ENCODE measurements at regions not wholly inside any gene's neighbourhood (a gene's known extent, or its start where the extent isn't known, plus 50 kb on each side); places are given as distances from the start of the nearest gene placed in this dataset.

DNA sequence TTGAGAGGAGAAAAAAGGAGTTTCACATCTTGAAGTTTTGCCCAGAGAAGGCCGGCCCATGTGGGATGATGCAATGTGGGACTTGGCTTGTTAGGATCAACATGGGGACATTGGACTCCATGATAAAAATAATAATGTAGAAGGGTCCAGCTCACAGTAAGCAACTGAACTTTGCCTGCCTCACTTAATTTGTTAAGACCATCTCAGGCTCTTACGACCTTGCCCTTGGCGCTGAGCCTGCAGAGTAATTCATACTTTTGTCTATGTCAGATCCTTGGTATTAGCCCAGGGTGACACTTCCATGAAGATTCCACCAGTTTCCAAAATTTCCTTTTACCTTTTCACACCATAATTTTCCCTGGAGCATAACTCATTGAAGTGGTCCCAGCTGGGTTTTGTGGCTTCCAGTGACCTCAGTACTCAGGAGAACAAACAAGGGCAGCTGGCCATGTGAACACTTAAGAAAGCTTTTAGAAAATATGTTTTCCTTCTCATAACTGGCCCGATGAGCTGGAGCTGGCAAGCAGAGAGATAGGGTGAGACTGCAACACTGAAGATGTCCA lies 315.4 kb upstream of the RASGRP1 start:
- ChIA-PET CTCF (no interaction called here), POLR2A (no interaction called here)
- TF ChIP-seq CEBPB (IDR thresholded peaks at IDR 0.05): 0 out of 4 replicates have a peak, but pooled peaks of 1 of the 2 experiments have one; percentile 15
- no peak for TF ChIP-seq BHLHE40 (IDR thresholded peaks at IDR 0.05; ENCODE audit: low read depth, low read length)
- TF ChIP-seq NR3C1 (IDR thresholded peaks at IDR 0.05): no peak
- 73% methylated on average over 4 of the region's 4 CpGs for WGBS (ENCODE audit: missing lambda C conversion rate)
- no peaks in the 10 kb centered on the region for H3K9me3 ChIP-seq
- no peak overlapping the region for H3K4me3 ChIP-seq
- FAIRE-seq (no peak), ATAC-seq (no peak), DNase-seq (ENCODE audit: low read depth in 1 of 2, low spot score in 1 of 2) (no peak)
- no peak overlapping the region for H3K4me2 ChIP-seq
- peaks cover 51% of the 10 kb centered on the region for H3K4me1 ChIP-seq
- H3K27ac ChIP-seq: peak overlapping the region; percentile 25 to 69; a peak in 4 of 6 replicates

DNA sequence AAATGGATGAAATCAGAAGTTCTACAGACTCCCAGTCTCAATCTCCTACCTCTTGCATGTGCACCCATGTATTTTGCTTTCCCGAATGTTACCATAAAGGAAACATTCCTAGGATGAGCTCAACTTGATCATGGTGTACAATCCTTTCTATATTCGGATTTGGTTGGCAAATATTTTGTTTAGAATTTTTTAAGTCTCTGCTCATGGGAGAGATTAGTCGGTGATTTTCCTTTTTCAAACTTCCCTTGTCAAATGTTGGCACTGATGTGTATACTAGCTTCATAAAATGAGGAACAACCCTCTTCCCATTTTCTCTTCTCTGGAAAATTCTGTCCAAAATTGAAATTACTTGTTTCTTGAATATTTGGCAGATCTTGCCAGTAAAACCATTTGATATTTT lies 317.6 kb upstream of the RASGRP1 start:
- DNase-seq (ENCODE audit: low read depth in 1 of 2, low spot score in 1 of 2): no peak
- Histone ChIP-seq H3K27ac (peak overlapping the region in 1 of 2 experiments; percentile 49; a peak in 1 of 6 replicates), H3K4me1 (peaks cover 58% of the 10 kb centered on the region), H3K4me3 (no peak overlapping the region), H3K9me3 (no peaks in the 10 kb centered on the region), H3K4me2 (no peak overlapping the region)
- POLR2A ChIA-PET: no interaction called here
- WGBS (ENCODE audit: missing lambda C conversion rate): 74% methylated on average over 3 of the region's 3 CpGs
- TF ChIP-seq TP53 (CRISPR knock-in tag; IDR thresholded peaks at IDR 0.05) (no peak), MAZ (IDR thresholded peaks at IDR 0.05; ENCODE audit: borderline replicate concordance, low read depth, low read length) (no peak), USF2 (IDR thresholded peaks at IDR 0.05) (no peak), HDAC2 (IDR thresholded peaks at IDR 0.05) (no peak), HES2 (IDR thresholded peaks at IDR 0.05) (no peak), MAFK (IDR thresholded peaks at IDR 0.05; ENCODE audit: partially characterized antibody) (no peak), FOXS1 (CRISPR knock-in tag; IDR thresholded peaks at IDR 0.05) (no peak), HOXB5 (CRISPR knock-in tag; IDR thresholded peaks at IDR 0.05) (no peak), ZFP36 (IDR thresholded peaks at IDR 0.05; ENCODE audit: borderline replicate concordance, partially characterized antibody) (no peak), EP300 (IDR thresholded peaks at IDR 0.05) (no peak), CHD2 (IDR thresholded peaks at IDR 0.05; ENCODE audit: low read length, partially characterized antibody) (no peak), NPAS2 (CRISPR knock-in tag; IDR thresholded peaks at IDR 0.05; ENCODE audit: borderline replicate concordance) (no peak), RAD21 (conservative IDR thresholded peaks at IDR 0.05 in 1 of 2, IDR thresholded peaks at IDR 0.05 in 1 of 2) (no peak)
- TF ChIP-seq, protein P1, sequence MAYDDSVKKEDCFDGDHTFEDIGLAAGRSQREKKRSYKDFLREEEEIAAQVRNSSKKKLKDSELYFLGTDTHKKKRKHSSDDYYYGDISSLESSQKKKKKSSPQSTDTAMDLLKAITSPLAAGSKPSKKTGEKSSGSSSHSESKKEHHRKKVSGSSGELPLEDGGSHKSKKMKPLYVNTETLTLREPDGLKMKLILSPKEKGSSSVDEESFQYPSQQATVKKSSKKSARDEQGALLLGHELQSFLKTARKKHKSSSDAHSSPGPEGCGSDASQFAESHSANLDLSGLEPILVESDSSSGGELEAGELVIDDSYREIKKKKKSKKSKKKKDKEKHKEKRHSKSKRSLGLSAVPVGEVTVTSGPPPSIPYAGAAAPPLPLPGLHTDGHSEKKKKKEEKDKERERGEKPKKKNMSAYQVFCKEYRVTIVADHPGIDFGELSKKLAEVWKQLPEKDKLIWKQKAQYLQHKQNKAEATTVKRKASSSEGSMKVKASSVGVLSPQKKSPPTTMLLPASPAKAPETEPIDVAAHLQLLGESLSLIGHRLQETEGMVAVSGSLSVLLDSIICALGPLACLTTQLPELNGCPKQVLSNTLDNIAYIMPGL (CRISPR knock-in tag; IDR thresholded peaks at IDR 0.05; ENCODE audit: borderline replicate concordance): no peak
- no peak for FAIRE-seq
- CTCF ChIA-PET: interaction anchor here (1.0 kb wide), 1 partner anchor 9 kb away, joined by 4 read pairs; no protein-coding TSS in a partner anchor
- no peak for ATAC-seq

DNA sequence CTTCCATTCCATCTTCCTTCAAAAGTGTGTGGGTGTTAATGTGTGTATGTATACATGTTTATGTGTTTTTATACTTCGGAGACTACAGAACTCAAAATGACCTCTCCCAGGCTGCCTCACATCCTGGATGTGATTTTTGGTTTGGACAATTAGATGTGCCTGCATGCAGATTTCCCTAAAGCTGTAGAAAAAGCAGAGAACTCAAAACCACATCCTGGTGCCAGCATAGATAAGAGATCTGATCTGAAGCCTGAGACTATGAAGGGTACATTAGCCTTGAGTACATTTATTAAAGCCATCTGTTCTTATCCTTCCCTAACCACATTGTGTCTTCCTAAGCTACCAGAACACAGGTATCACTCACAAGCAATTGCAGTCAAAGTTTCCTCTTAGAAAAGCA lies 319.4 kb upstream of the RASGRP1 start:
- FAIRE-seq: no peak
- Histone ChIP-seq H3K27ac (peak overlapping the region; percentile 72 to 81; a peak in 4 of 6 replicates), H3K4me2 (no peak overlapping the region), H3K4me3 (no peak overlapping the region), H3K9me3 (no peaks in the 10 kb centered on the region), H3K4me1 (peaks cover 55% of the 10 kb centered on the region)
- WGBS (ENCODE audit: missing lambda C conversion rate): 85% methylated on average over 1 of the region's 1 CpG
- ChIA-PET CTCF (interaction anchor here (0.8 kb wide), 1 partner anchor 696 kb away, joined by 3 read pairs; no protein-coding TSS in a partner anchor), POLR2A (no interaction called here)
- no peak for ATAC-seq
- TF ChIP-seq POLR2AphosphoS2 (conservative IDR thresholded peaks at IDR 0.05; ENCODE audit: low read length) (no peak), HOXB5 (CRISPR knock-in tag; IDR thresholded peaks at IDR 0.05) (no peak), ZC3H11A (IDR thresholded peaks at IDR 0.05) (no peak), RNF2 (IDR thresholded peaks at IDR 0.05; ENCODE audit: borderline replicate concordance, low read depth) (no peak)
- no peak for DNase-seq (ENCODE audit: low read depth in 1 of 2, low spot score in 1 of 2)

All from A549 (cell line).